GM18498 (cell line): ENCODE measurements at regions not wholly inside any gene's neighbourhood (a gene's known extent, or its start where the extent isn't known, plus 50 kb on each side); places are given as distances from the start of the nearest gene placed in this dataset.

Experiments used
- ATAC-seq: cut with Tn5 transposase; IDR thresholded peaks from one replicate; pipeline ENCODE4 v1.9.1; 2021; ENCODE audit warnings: mild to moderate bottlenecking, moderate library complexity; ENCODE audit not compliant: unreplicated experiment

- ATAC-seq: no peak
These were observed 524.8 kb upstream of the TBL1XR1 start for GRCh38 chr3:177721864-177722785.

GRCh38 chr3:177724020-177724638 lies 526.8 kb upstream of the TBL1XR1 start:
- no peak for ATAC-seq

DNA sequence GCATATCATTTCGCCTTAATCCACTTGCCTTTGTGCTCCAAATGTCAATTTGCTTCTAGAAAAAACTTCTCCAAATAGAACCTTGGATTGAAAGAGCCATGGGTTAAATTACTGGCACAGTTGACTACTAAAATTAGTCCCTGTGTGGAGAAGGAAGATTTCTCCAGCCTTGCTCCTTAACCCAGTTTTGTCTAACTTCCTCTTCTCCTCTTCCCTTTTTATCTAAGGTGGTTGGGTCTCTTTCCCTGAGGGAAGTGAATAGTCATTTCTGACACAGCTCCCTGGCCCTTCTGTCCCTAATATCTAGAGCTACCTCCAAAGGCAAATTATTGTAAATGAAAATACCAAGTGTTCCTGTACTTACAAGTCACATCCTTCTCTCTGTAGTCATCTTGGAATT lies 527.9 kb upstream of the TBL1XR1 start:
- ATAC-seq: no peak

DNA sequence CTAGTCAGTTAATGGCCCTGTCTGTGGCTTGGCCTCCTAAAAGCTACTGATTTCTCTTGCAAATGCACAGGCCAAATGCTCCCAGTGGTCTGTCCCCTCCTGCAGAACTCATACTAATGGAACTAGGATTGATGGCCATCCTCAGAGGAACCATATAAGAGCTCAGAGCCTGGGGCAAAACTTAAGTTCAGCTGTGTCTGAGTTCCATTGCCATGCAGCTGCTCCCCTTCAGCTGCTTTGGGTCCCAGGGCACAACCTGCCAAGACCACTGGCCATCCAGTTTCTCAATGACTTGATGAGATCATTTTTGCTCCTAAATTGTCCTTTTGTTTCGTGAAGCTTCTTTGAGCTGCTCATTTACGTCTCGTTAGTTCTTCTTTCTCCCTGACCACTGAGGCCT lies 529.5 kb upstream of the TBL1XR1 start:
- no peak for ATAC-seq

DNA sequence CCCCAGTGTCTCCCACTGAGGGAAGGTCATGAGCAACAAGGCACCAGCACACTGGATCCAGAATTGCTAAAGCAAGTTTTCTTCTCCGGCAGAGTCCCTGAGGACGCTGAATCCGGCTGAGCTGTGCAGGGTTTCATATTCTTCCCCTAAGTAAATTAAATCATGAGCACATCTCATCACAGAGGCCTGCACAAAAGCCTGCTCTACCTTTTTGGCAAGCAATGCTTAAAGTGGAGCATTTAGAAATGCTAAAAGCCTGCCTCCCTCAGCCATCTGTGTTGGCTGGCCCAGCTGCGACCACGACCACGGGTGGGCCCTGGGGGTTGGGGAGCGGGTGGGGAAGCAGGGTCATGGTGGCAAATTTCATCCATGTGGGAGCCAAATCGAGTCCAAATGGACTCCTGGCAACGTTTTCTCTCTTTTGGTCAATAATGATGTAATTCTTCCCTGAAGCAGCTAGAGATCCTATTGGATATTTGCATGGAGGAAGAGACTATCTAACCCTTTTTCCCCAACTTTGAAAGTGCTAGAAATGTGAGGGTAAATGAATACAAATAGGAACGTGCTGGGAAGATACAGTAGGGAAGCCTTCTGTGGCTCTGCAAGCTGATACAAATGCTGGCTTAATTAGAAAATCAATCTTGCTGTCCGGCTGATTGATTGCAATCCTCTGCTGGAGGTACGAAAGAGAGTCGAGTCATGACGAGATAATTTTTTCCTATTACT lies 532.8 kb upstream of the TBL1XR1 start:
- no peak for ATAC-seq

GRCh38 chr3:177730814-177731213 lies 533.5 kb upstream of the TBL1XR1 start:
- ATAC-seq: no peak

DNA sequence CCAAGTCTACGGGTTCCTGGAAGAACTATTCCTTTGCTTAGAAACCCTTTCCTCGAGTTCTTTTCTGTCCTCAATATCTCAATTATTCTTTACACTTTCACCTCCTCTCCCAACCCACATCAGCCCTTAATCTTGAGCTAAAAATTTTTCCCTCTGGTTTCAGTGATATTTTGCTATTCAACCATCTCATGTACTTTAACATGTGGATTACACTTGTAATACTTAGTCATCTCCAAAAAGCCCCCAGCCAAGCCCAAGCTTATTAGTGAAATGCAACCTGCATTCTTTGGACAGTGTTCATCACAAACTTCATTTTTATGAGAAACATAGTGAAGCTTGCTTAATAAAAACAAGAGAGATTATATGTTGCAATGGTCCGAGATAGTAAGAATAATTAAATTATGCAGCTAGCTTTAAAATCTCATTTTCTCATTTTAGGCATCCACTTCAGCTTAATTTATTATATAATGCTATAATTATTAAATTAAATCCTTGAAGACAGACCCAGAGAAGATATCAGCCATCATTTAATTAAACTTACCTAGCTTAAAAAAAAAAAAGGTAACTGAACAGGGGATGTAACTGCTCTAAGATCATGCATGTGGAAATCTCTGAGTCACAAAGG lies 534.5 kb upstream of the TBL1XR1 start:
- ATAC-seq: no peak

- ATAC-seq: no peak
These were observed 536.0 kb upstream of the TBL1XR1 start for GRCh38 chr3:177733233-177733632.

GRCh38 chr3:177733936-177734335 lies 536.7 kb upstream of the TBL1XR1 start:
- no peak for ATAC-seq

GRCh38 chr3:177735431-177735830 lies 538.1 kb upstream of the TBL1XR1 start:
- no peak for ATAC-seq

DNA sequence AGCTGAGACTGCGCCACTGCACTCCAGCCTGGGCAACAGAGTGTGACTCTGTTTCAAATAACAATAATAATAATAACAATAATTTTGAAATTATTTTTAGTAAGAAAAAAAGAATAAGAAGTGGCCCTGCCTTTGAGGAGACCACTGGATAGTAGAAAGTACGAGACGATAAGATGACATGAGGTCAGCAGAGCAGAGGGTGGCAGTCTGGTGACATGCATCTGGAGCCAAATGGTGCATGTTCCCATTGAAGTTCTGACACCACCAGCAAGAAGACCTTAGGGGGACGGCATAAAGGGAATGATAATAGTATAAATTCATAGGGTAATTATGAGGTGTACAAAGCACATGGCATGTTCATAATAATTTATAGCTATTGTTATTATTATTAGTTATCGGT lies 542.2 kb upstream of the TBL1XR1 start:
- ATAC-seq: no peak

GRCh38 chr3:177740254-177740653 lies 543.0 kb upstream of the TBL1XR1 start:
- no peak for ATAC-seq

- peak; percentile 75 for ATAC-seq
These were observed 545.0 kb upstream of the TBL1XR1 start for GRCh38 chr3:177742273-177742672.

DNA sequence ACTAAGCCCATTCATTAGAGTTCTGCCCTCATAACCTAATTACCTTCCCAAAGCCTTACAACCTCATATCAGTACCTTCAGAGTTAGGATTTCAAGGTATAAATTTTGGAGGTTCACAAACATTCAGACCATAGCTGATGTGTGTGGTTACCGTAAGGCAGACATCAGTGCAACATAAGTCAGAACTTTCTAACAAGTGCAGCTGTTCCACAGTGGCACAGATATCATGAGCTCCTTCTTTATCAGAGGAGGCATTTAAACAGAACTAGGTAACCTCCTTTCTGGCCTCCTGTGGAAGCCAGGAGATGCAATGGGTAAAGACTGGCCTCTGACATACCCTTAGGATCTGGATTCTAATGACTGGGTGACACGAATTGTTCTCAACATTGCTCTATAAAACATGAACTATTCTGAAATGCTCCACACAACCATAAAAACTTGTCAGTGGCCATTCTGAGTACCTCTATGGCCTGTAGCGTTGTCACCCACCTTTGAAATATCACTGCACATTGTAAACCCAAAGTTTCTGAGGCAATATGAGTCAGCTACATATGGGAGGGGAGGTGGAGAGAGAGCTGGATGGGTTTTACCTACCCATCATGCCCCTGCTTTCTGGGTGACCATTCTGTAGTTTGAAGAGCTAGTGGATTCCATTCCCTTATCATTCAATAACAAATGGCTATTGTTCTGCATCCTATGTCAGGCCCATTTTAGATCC lies 546.0 kb upstream of the TBL1XR1 start:
- ATAC-seq: no peak

DNA sequence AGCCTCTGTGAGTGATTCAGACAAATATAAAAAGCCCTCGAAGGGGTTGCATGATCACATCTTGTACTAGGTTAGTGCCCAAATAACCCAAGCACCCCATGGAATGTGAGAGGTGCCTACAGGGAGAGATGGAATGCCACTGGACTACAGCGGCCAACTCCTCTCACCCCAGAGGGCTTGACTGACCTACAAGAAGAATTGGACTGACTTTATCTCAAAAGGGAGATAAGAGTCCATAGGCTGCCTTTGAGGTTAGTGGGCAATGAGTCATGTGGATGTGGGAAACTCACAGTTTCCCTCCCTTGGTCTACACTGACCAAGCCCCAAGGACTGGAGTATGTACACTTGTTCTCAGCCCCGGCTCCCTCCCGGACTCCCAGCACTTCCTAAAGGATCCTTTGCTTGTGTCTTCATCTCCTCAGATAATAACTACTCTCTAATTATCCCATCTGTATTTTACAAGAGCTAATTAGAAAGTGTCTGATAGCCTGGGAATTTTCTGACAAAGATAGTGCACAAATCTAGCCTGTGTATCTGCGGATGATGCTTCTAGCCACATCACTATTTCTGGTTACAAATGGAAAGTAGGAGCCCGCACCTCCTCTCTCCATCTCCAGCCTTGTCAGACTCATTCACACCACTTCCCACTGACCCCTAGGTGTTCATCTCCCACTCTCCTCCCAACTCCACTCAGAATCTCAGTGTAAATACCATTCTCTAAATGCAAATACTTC lies 547.8 kb upstream of the TBL1XR1 start:
- no peak for ATAC-seq

DNA sequence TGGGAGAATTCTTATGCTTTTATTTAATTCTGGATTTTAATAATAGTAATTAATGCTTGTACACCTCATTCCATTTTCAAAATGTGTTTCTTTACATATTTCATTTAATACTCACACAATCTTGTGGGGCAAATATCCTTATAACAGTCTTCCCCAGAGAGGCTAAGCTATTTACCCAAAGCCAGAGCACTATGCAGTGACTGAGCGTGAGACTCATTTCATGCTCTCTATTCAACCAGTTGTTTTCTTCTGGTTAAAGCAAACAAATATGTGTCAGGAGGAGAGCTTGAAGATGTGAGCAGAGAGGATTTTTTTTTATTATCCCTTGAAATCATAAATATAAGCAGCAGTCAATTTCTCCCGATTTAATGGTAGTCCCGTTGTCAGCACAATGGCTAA lies 548.3 kb upstream of the TBL1XR1 start:
- ATAC-seq: no peak

GRCh38 chr3:177746337-177746933 lies 549.2 kb upstream of the TBL1XR1 start:
- no peak for ATAC-seq

GRCh38 chr3:177749836-177750235 lies 552.6 kb upstream of the TBL1XR1 start:
- ATAC-seq: no peak

DNA sequence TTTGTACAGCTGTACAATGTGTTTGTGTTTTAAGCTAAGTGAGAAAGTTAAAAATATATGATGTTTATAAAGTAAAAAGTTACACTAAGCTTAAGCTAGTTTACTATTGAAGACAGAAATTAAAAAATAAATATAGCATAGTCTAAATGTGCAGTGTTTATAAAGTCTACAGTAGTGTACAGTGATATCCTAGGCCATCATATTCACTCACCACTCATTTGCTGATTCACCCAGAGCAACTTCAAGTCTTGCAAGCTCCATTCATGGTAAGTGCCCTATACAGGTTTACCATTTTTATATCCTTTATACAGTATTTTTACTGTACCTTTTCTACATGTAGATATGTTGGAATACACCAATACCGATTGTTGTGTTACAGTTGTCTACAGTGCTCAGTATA lies 553.2 kb upstream of the TBL1XR1 start:
- no peak for ATAC-seq

GRCh38 chr3:177751770-177752169 lies 554.5 kb upstream of the TBL1XR1 start:
- no peak for ATAC-seq
